ENCODE measurements at regions not wholly inside any gene's neighbourhood (a gene's known extent, or its start where the extent isn't known, plus 50 kb on each side); places are given as distances from the start of the nearest gene placed in this dataset.

DNA sequence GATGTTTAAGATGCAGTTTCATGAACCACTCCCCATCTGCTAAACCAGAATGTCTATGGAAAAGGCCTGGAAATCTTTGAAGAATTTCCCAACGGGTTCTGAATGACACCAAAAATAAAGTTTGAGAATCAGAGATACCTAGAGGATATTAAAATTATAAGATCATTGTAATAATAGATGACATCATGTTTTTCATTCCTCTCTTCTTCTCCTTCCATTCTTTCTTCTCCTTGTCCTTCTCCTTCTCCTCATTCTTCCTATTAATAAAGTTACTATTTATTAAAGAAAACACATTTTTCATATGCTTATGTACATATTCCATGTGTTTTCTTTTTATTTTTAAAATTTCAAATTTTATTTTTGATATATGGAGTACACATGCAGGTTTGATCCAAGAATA is 1449.4 kb downstream of the LRFN5 start:
- Histone ChIP-seq H3K4me1 (ENCODE audit: insufficient read depth, low read length) (no peaks in the 10 kb centered on the region), H3K36me3 (ENCODE audit: insufficient read depth, low read length) (no peaks in the 10 kb centered on the region), H3K27ac (ENCODE audit: low read length) (no peak overlapping the region), H2AFZ (ENCODE audit: low read depth, low read length) (no peak overlapping the region), H3K9me3 (ENCODE audit: insufficient read depth, low read length, severe bottlenecking) (no peaks in the 10 kb centered on the region), H3K4me2 (ENCODE audit: insufficient read depth, low read length) (no peak overlapping the region), H3K79me2 (ENCODE audit: insufficient read depth, low read length) (no peaks in the 10 kb centered on the region), H3K9ac (ENCODE audit: low read depth, low read length) (no peak overlapping the region), H3K4me3 (ENCODE audit: low read depth in 1 of 2, low read length in 2 of 2) (no peak overlapping the region), H4K20me1 (ENCODE audit: insufficient read depth, low read length) (no peaks in the 10 kb centered on the region), H3K27me3 (ENCODE audit: insufficient read depth, low read length, poor library complexity) (no peaks in the 10 kb centered on the region)
- ATAC-seq (ENCODE audit: insufficient read depth, low read depth) (no peak), DNase-seq (no peak)
- TF ChIP-seq EZH2 (IDR thresholded peaks at IDR 0.05; ENCODE audit: borderline replicate concordance, low read depth, low read length, severe bottlenecking): no peak
- TF ChIP-seq, protein P1, sequence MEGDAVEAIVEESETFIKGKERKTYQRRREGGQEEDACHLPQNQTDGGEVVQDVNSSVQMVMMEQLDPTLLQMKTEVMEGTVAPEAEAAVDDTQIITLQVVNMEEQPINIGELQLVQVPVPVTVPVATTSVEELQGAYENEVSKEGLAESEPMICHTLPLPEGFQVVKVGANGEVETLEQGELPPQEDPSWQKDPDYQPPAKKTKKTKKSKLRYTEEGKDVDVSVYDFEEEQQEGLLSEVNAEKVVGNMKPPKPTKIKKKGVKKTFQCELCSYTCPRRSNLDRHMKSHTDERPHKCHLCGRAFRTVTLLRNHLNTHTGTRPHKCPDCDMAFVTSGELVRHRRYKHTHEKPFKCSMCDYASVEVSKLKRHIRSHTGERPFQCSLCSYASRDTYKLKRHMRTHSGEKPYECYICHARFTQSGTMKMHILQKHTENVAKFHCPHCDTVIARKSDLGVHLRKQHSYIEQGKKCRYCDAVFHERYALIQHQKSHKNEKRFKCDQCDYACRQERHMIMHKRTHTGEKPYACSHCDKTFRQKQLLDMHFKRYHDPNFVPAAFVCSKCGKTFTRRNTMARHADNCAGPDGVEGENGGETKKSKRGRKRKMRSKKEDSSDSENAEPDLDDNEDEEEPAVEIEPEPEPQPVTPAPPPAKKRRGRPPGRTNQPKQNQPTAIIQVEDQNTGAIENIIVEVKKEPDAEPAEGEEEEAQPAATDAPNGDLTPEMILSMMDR (IDR thresholded peaks at IDR 0.05; ENCODE audit: borderline replicate concordance, extremely low read depth, low read length, poor library complexity, severe bottlenecking): no peak

DNA sequence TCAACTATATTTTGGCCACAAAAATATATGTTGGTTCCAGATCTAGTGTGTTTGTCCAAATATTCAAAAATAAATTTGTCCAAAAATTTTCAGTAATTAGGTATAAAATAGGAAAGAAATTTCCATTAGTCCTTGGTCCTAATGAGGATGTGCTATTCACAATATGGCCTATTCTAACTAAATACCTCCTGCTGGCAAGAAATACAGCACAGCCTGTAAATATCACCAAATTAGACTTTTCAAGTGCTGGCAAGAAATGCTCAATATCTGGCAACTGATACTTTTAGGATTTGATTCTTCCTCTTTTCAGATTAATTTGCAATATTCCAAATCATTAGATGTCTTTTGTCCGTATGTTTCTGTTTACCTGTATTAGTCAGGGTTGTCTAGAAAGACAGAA is 1446.2 kb downstream of the LRFN5 start:
- H3K27ac ChIP-seq (ENCODE audit: low read length): no peak overlapping the region
- H3K27me3 ChIP-seq (ENCODE audit: insufficient read depth, low read length, poor library complexity): no peaks in the 10 kb centered on the region
- no peaks in the 10 kb centered on the region for H4K20me1 ChIP-seq (ENCODE audit: insufficient read depth, low read length)
- no peak overlapping the region for H2AFZ ChIP-seq (ENCODE audit: low read depth, low read length)
- ATAC-seq (ENCODE audit: insufficient read depth, low read depth) (no peak), DNase-seq (no peak)
- H3K4me3 ChIP-seq (ENCODE audit: low read depth in 1 of 2, low read length in 2 of 2): no peak overlapping the region
- H3K9me3 ChIP-seq (ENCODE audit: insufficient read depth, low read length, severe bottlenecking): no peaks in the 10 kb centered on the region
- TF ChIP-seq EZH2 (IDR thresholded peaks at IDR 0.05; ENCODE audit: borderline replicate concordance, low read depth, low read length, severe bottlenecking): no peak
- TF ChIP-seq, protein P1 (IDR thresholded peaks at IDR 0.05; ENCODE audit: borderline replicate concordance, extremely low read depth, low read length, poor library complexity, severe bottlenecking): no peak
- no peaks in the 10 kb centered on the region for H3K79me2 ChIP-seq (ENCODE audit: insufficient read depth, low read length)
- H3K9ac ChIP-seq (ENCODE audit: low read depth, low read length): no peak overlapping the region
- no peaks in the 10 kb centered on the region for H3K4me1 ChIP-seq (ENCODE audit: insufficient read depth, low read length)
- H3K4me2 ChIP-seq (ENCODE audit: insufficient read depth, low read length): no peak overlapping the region
- H3K36me3 ChIP-seq (ENCODE audit: insufficient read depth, low read length): no peaks in the 10 kb centered on the region

DNA sequence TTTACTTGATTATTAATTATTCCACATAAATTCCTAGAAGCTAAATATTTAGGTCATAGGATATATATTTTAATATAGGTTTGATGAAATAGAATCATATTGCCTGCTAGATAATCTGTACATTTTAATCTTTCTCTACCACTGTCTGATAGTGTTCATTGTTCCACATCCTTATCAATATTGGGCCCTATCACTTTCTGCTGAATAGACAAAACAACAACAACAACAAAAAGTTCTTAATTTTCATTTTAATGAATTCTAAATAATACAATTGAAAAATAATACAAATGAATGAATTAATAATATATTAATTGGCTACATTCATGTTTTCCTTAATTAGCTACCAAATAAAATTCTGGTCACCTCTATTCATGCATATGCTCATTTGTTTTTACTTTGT is 1437.2 kb downstream of the LRFN5 start:
- no peaks in the 10 kb centered on the region for H3K4me1 ChIP-seq (ENCODE audit: insufficient read depth, low read length)
- no peak overlapping the region for H2AFZ ChIP-seq (ENCODE audit: low read depth, low read length)
- TF ChIP-seq EZH2 (IDR thresholded peaks at IDR 0.05; ENCODE audit: borderline replicate concordance, low read depth, low read length, severe bottlenecking): no peak
- TF ChIP-seq, protein P1 (IDR thresholded peaks at IDR 0.05; ENCODE audit: borderline replicate concordance, extremely low read depth, low read length, poor library complexity, severe bottlenecking): no peak
- no peak overlapping the region for H3K4me2 ChIP-seq (ENCODE audit: insufficient read depth, low read length)
- no peaks in the 10 kb centered on the region for H3K36me3 ChIP-seq (ENCODE audit: insufficient read depth, low read length)
- no peaks in the 10 kb centered on the region for H3K27me3 ChIP-seq (ENCODE audit: insufficient read depth, low read length, poor library complexity)
- DNase-seq: no peak
- no peak overlapping the region for H3K9ac ChIP-seq (ENCODE audit: low read depth, low read length)
- no peaks in the 10 kb centered on the region for H4K20me1 ChIP-seq (ENCODE audit: insufficient read depth, low read length)
- no peak overlapping the region for H3K4me3 ChIP-seq (ENCODE audit: low read depth in 1 of 2, low read length in 2 of 2)
- H3K79me2 ChIP-seq (ENCODE audit: insufficient read depth, low read length): no peaks in the 10 kb centered on the region
- no peaks in the 10 kb centered on the region for H3K9me3 ChIP-seq (ENCODE audit: insufficient read depth, low read length, severe bottlenecking)
- ATAC-seq (ENCODE audit: insufficient read depth, low read depth): no peak
- no peak overlapping the region for H3K27ac ChIP-seq (ENCODE audit: low read length)

DNA sequence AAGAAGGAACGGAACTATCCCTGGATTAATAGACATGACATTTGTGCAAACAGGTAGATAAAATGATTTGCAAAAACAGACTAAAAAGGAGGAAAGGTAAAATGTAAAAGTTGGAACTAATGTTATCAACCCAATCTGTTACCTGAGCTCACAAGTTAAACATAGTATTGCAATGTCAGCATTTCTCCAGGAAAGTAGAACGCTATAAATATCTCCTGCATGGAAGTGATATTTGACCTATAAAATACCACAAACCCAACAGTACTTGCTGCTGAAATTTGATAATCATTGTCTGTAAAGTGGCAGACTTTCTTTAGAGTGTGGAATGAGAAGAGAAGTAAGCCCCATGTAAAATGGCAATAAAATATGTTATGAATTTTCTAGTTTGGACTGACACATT is 1435.7 kb downstream of the LRFN5 start:
- Histone ChIP-seq H3K79me2 (ENCODE audit: insufficient read depth, low read length) (no peaks in the 10 kb centered on the region), H4K20me1 (ENCODE audit: insufficient read depth, low read length) (no peaks in the 10 kb centered on the region), H3K4me1 (ENCODE audit: insufficient read depth, low read length) (no peaks in the 10 kb centered on the region), H2AFZ (ENCODE audit: low read depth, low read length) (no peak overlapping the region), H3K4me3 (ENCODE audit: low read depth in 1 of 2, low read length in 2 of 2) (no peak overlapping the region), H3K4me2 (ENCODE audit: insufficient read depth, low read length) (no peak overlapping the region), H3K36me3 (ENCODE audit: insufficient read depth, low read length) (no peaks in the 10 kb centered on the region), H3K27ac (ENCODE audit: low read length) (no peak overlapping the region), H3K9ac (ENCODE audit: low read depth, low read length) (no peak overlapping the region), H3K27me3 (ENCODE audit: insufficient read depth, low read length, poor library complexity) (no peaks in the 10 kb centered on the region), H3K9me3 (ENCODE audit: insufficient read depth, low read length, severe bottlenecking) (no peaks in the 10 kb centered on the region)
- TF ChIP-seq, protein P1 (IDR thresholded peaks at IDR 0.05; ENCODE audit: borderline replicate concordance, extremely low read depth, low read length, poor library complexity, severe bottlenecking): no peak
- DNase-seq (no peak), ATAC-seq (ENCODE audit: insufficient read depth, low read depth) (no peak)

Data from DND-41 (cell line).